ENCODE measurements at regions not wholly inside any gene's neighbourhood (a gene's known extent, or its start where the extent isn't known, plus 50 kb on each side); places are given as distances from the start of the nearest gene placed in this dataset.

DNA sequence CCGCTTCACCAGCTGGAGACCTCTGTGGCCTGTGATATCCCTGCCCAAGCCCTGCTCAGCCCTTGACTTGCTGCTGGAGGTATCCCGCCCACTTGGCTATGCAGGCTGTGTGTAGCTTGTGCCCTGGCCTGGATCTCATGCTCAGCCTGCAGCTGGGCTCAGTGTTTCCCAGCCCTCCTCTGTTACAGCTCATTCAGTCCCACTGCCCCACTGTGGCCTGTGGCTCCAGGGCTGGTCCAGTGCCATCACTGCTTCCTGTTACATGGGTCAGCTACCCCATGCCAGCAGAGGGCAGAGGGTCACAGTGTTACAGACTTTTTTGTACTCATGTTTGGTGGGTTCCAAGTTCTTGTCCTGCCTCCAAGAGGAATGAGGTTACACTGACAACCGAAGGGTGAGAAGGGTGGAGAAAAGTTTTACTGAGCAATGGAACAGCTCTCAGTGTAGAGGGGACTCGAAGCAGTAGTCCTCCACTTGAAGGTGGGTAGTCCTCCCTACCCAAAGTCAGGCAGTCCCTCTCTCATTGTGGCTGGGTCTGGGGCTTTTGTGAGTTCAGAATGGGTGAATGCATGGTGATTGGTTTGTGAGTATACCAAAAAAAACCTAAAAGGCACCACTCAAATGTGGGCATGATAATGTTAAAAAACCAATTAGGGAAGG lies 100.4 kb downstream of the ANKRD7 start:
- WGBS (ENCODE audit: insufficient coverage): 86% methylated on average over 4 of the region's 4 CpGs

DNA sequence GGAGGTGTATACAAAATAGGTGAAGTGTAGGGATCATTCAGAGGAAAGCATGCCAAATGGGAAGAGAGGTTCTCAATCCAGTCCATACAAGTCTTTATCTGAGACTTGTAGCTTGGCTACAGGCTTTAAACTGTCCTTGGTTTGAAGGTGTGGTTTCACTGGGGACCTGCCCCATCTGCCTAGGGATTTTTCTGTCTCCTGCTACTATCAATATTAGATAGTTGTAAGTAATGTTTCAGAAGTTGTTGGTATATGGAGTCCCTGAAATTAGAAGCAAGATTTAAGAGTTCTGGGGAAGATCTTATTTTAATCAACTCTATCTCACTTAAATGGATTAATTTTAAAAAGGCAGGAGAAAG lies 100.9 kb downstream of the ANKRD7 start:
- ATAC-seq (ENCODE audit: low read depth) (no peak), DNase-seq (no peak)
- no peak overlapping the region for H3K4me3 ChIP-seq (ENCODE audit: control extremely low read depth in 1 of 5, extremely low read depth in 1 of 5, insufficient read depth in 1 of 5, low read depth in 2 of 5, low read length in 4 of 5)
- H3K27me3 ChIP-seq (replicated peaks in 1 of 4; ENCODE audit: control extremely low read depth in 1 of 4, control insufficient read depth in 3 of 4, insufficient read depth in 4 of 4, low read length in 3 of 4): peaks cover 0 to 3% (median 0%) of the 10 kb centered on the region in 4 experiments
- H3K4me1 ChIP-seq (ENCODE audit: control insufficient read depth in 2 of 2, insufficient read depth in 2 of 2, low read length in 2 of 2): no peaks in the 10 kb centered on the region
- CTCF ChIA-PET: no interaction called here
- POLR2A ChIA-PET: no interaction called here
- Mint-ChIP-seq H3K9me3 (ENCODE audit: insufficient read depth) (no peaks in the 10 kb centered on the region), H3K27ac (no peak overlapping the region), H3K4me1 (no peaks in the 10 kb centered on the region), H3K4me3 (no peak overlapping the region), H3K27me3 (peaks cover 4% of the 10 kb centered on the region)
- H3K9me3 ChIP-seq (ENCODE audit: control extremely low read depth in 1 of 3, control insufficient read depth in 2 of 3, insufficient read depth in 1 of 3, low read length in 2 of 3): no peaks in the 10 kb centered on the region
- no peaks in the 10 kb centered on the region for H3K36me3 ChIP-seq (replicated peaks in 1 of 2; ENCODE audit: control extremely low read depth in 1 of 2, control insufficient read depth in 1 of 2, extremely low read depth in 1 of 2, insufficient read depth in 2 of 2, low read length in 1 of 2)
- H3K27ac ChIP-seq (ENCODE audit: low read length in 2 of 2): no peak overlapping the region
- no peak overlapping the region for H2AFZ ChIP-seq (ENCODE audit: insufficient read depth, low read depth, low read length, poor library complexity, severe bottlenecking)
- H3K4me2 ChIP-seq (replicated peaks; ENCODE audit: low read depth, low read length, poor library complexity, severe bottlenecking): no peak overlapping the region
- H3K9ac ChIP-seq (ENCODE audit: low read length): no peak overlapping the region
- intact Hi-C loops (cut with micrococcal nuclease): no loop called here
- no peaks in the 10 kb centered on the region for H4K20me1 ChIP-seq (ENCODE audit: control insufficient read depth, insufficient read depth, low read length, poor library complexity, severe bottlenecking)
- no peak for TF ChIP-seq EZH2 (IDR thresholded peaks at IDR 0.05; ENCODE audit: borderline replicate concordance, insufficient read depth, low read depth, low read length, poor library complexity, severe bottlenecking)
- TF ChIP-seq, protein P1, sequence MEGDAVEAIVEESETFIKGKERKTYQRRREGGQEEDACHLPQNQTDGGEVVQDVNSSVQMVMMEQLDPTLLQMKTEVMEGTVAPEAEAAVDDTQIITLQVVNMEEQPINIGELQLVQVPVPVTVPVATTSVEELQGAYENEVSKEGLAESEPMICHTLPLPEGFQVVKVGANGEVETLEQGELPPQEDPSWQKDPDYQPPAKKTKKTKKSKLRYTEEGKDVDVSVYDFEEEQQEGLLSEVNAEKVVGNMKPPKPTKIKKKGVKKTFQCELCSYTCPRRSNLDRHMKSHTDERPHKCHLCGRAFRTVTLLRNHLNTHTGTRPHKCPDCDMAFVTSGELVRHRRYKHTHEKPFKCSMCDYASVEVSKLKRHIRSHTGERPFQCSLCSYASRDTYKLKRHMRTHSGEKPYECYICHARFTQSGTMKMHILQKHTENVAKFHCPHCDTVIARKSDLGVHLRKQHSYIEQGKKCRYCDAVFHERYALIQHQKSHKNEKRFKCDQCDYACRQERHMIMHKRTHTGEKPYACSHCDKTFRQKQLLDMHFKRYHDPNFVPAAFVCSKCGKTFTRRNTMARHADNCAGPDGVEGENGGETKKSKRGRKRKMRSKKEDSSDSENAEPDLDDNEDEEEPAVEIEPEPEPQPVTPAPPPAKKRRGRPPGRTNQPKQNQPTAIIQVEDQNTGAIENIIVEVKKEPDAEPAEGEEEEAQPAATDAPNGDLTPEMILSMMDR (IDR thresholded peaks at IDR 0.05): no peak
- no peaks in the 10 kb centered on the region for H3K79me2 ChIP-seq (ENCODE audit: control insufficient read depth, insufficient read depth, low read length)

More for the DNA sequence above, 100.4 kb downstream of the ANKRD7 start:
- ChIA-PET POLR2A (no interaction called here), CTCF (no interaction called here)
- no peak overlapping the region for H3K27ac ChIP-seq (ENCODE audit: low read length in 2 of 2)
- DNase-seq: no peak
- H3K27me3 ChIP-seq (replicated peaks in 1 of 4; ENCODE audit: control extremely low read depth in 1 of 4, control insufficient read depth in 3 of 4, insufficient read depth in 4 of 4, low read length in 3 of 4): peaks cover 0 to 3% (median 0%) of the 10 kb centered on the region in 4 experiments
- no peak overlapping the region for H2AFZ ChIP-seq (ENCODE audit: insufficient read depth, low read depth, low read length, poor library complexity, severe bottlenecking)
- H3K4me1 ChIP-seq (ENCODE audit: control insufficient read depth in 2 of 2, insufficient read depth in 2 of 2, low read length in 2 of 2): no peaks in the 10 kb centered on the region
- Mint-ChIP-seq H3K4me1 (no peaks in the 10 kb centered on the region), H3K9me3 (ENCODE audit: insufficient read depth) (no peaks in the 10 kb centered on the region), H3K27ac (no peak overlapping the region), H3K27me3 (peaks cover 4% of the 10 kb centered on the region), H3K4me3 (no peak overlapping the region)
- no peaks in the 10 kb centered on the region for H3K36me3 ChIP-seq (replicated peaks in 1 of 2; ENCODE audit: control extremely low read depth in 1 of 2, control insufficient read depth in 1 of 2, extremely low read depth in 1 of 2, insufficient read depth in 2 of 2, low read length in 1 of 2)
- H3K9ac ChIP-seq (ENCODE audit: low read length): no peak overlapping the region
- H4K20me1 ChIP-seq (ENCODE audit: control insufficient read depth, insufficient read depth, low read length, poor library complexity, severe bottlenecking): no peaks in the 10 kb centered on the region
- intact Hi-C loops (cut with micrococcal nuclease): no loop called here
- no peak for ATAC-seq (ENCODE audit: low read depth)
- H3K4me2 ChIP-seq (replicated peaks; ENCODE audit: low read depth, low read length, poor library complexity, severe bottlenecking): no peak overlapping the region
- H3K4me3 ChIP-seq (ENCODE audit: control extremely low read depth in 1 of 5, extremely low read depth in 1 of 5, insufficient read depth in 1 of 5, low read depth in 2 of 5, low read length in 4 of 5): no peak overlapping the region
- no peaks in the 10 kb centered on the region for H3K79me2 ChIP-seq (ENCODE audit: control insufficient read depth, insufficient read depth, low read length)
- no peaks in the 10 kb centered on the region for H3K9me3 ChIP-seq (ENCODE audit: control extremely low read depth in 1 of 3, control insufficient read depth in 2 of 3, insufficient read depth in 1 of 3, low read length in 2 of 3)
- no peak for TF ChIP-seq EZH2 (IDR thresholded peaks at IDR 0.05; ENCODE audit: borderline replicate concordance, insufficient read depth, low read depth, low read length, poor library complexity, severe bottlenecking)
- TF ChIP-seq, protein P1 (IDR thresholded peaks at IDR 0.05): no peak
